ENCODE measurements at regions not wholly inside any gene's neighbourhood (a gene's known extent, or its start where the extent isn't known, plus 50 kb on each side); places are given as distances from the start of the nearest gene placed in this dataset.

DNA sequence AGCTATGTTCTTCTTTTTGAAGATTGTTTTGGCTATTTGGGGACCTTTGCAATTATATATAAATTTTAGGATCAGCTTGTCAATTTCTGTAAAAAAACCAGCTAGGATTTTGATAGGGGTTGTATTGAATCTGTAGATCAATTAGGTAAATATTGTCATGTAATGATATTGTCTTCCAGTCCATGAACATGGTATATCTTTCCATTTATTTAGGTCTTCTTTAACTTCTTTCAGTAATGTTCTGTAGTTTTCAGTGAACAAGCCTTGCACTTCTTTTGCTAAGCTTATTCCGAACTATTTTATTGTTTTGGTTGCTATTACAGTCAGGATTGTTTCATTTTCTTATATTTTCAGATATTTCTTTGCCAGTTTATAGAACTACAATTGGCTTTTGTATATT is 175.8 kb upstream of the RARB start (continued):
- TF ChIP-seq SRF (IDR thresholded peaks at IDR 0.05; ENCODE audit: low read depth in 2 of 2, low read length in 2 of 2) (no peak), ZNF384 (IDR thresholded peaks at IDR 0.05; ENCODE audit: borderline replicate concordance, low read depth, low read length) (no peak), STAT1 (conservative IDR thresholded peaks at IDR 0.05) (no peak), HCFC1 (IDR thresholded peaks at IDR 0.05; ENCODE audit: low read length) (no peak), RB1 (IDR thresholded peaks at IDR 0.05; ENCODE audit: borderline replicate concordance) (no peak), CHD4 (IDR thresholded peaks at IDR 0.05) (no peak), MTA2 (IDR thresholded peaks at IDR 0.05; ENCODE audit: low read depth) (no peak)
- TF ChIP-seq, protein P1, sequence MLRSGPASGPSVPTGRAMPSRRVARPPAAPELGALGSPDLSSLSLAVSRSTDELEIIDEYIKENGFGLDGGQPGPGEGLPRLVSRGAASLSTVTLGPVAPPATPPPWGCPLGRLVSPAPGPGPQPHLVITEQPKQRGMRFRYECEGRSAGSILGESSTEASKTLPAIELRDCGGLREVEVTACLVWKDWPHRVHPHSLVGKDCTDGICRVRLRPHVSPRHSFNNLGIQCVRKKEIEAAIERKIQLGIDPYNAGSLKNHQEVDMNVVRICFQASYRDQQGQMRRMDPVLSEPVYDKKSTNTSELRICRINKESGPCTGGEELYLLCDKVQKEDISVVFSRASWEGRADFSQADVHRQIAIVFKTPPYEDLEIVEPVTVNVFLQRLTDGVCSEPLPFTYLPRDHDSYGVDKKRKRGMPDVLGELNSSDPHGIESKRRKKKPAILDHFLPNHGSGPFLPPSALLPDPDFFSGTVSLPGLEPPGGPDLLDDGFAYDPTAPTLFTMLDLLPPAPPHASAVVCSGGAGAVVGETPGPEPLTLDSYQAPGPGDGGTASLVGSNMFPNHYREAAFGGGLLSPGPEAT (IDR thresholded peaks at IDR 0.05; ENCODE audit: low read depth), result no peak

DNA sequence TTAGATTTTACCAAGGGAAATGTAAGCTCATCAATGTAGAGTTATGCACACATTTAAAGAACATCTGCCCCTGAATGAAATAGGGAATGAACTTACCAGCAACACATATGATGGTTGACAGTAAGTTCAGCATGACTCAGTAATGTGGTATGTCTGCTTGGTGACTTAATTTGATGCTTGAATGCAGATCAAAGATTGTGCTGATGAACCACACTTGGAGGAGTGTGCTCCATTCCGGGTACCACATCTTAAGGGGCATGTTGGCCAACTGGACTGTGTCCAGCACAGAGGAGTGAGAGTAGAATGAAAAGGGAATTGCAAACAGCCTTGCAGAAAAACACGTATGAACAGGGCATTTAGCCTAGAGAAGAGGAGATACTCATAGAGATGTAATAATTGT is 171.0 kb upstream of the RARB start:
- ChIA-PET RAD21 (ENCODE audit: unreplicated experiment) (no interaction called here), CTCF (no interaction called here), POLR2A (no interaction called here), SMC1A (ENCODE audit: uncharacterized antibody, unreplicated experiment) (no interaction called here)
- no peak overlapping the region for H3K9ac ChIP-seq (ENCODE audit: control insufficient read depth, insufficient read depth, low read length)
- BruUV-seq (replicated peaks), result no TSS peak
- H3K27me3 ChIP-seq (replicated peaks in 1 of 2; ENCODE audit: control insufficient read depth in 2 of 2, insufficient read depth in 2 of 2, low read length in 1 of 2), result no peaks in the 10 kb centered on the region
- H3K9me3 ChIP-seq (replicated peaks; ENCODE audit: control insufficient read depth, insufficient read depth, low read length), result no peaks in the 10 kb centered on the region
- H3K4me1 ChIP-seq (ENCODE audit: control insufficient read depth, insufficient read depth, low read length), result no peaks in the 10 kb centered on the region
- in situ Hi-C loops (cut with MboI), result no loop called here
- H3K27ac ChIP-seq (ENCODE audit: control insufficient read depth, insufficient read depth), result no peak overlapping the region
- H3K4me3 ChIP-seq, result no peak overlapping the region
- WGBS (ENCODE audit: insufficient coverage, insufficient replicate concordance, low lambda C conversion rate, missing lambda C conversion rate), result 0% methylated on average over 2 of the region's 2 CpGs
- no peak overlapping the region for H3K4me2 ChIP-seq (ENCODE audit: control insufficient read depth, insufficient read depth)
- DNase-seq (ENCODE audit: low read depth, low spot score) (no peak), FAIRE-seq (no peak), ATAC-seq (no peak)
- TF ChIP-seq ESRRA (IDR thresholded peaks at IDR 0.05; ENCODE audit: low read length) (no peak), SREBF2 (IDR thresholded peaks at IDR 0.05; ENCODE audit: low read length) (no peak), EED (IDR thresholded peaks at IDR 0.05; ENCODE audit: low read depth) (no peak), BACH1 (IDR thresholded peaks at IDR 0.05; ENCODE audit: borderline replicate concordance) (no peak), MXI1 (IDR thresholded peaks at IDR 0.05; ENCODE audit: low read depth, low read length) (no peak), WRNIP1 (IDR thresholded peaks at IDR 0.05; ENCODE audit: borderline replicate concordance, low read depth, low read length) (no peak)
- TF ChIP-seq, protein P2, sequence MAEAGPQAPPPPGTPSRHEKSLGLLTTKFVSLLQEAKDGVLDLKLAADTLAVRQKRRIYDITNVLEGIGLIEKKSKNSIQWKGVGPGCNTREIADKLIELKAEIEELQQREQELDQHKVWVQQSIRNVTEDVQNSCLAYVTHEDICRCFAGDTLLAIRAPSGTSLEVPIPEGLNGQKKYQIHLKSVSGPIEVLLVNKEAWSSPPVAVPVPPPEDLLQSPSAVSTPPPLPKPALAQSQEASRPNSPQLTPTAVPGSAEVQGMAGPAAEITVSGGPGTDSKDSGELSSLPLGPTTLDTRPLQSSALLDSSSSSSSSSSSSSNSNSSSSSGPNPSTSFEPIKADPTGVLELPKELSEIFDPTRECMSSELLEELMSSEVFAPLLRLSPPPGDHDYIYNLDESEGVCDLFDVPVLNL (IDR thresholded peaks at IDR 0.05; ENCODE audit: low read depth, low read length), result no peak
- H4K20me1 ChIP-seq (ENCODE audit: control insufficient read depth, insufficient read depth), result no peaks in the 10 kb centered on the region
- no peaks in the 10 kb centered on the region for H3K36me3 ChIP-seq (ENCODE audit: control insufficient read depth in 2 of 2, insufficient read depth in 2 of 2, low read length in 1 of 2)
- no peaks in the 10 kb centered on the region for H3K79me2 ChIP-seq (ENCODE audit: control insufficient read depth, insufficient read depth, low read length)
- H2AFZ ChIP-seq (ENCODE audit: control insufficient read depth, low read depth, low read length), result no peak overlapping the region
- intact Hi-C loops (cut with micrococcal nuclease; ENCODE audit: unreplicated experiment), result no loop called here

Measured in GM12878 (cell line).